ENCODE measurements at regions not wholly inside any gene's neighbourhood (a gene's known extent, or its start where the extent isn't known, plus 50 kb on each side); places are given as distances from the start of the nearest gene placed in this dataset.

DNA sequence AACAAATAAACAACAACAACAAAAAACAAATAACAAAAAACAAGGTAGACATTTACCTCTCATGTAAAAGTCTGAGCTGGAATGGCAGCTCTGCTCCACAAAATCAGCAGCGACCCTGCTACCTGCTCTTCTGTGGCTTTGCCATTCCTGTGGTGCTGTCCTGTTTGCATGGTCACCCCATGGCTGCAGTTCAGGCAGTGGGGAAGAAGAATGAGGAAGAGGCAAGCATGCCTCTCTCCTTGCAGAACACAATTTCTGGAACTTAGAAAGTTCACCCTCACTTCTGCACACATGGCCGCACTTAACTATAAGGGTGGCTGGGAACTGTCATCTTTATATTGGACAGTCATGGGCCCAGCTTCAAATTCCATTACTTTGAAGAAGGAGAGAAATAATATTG lies 84.8 kb upstream of the GNG12 start:
- DNase-seq (ENCODE audit: low spot score), result no peak
- H3K9me3 ChIP-seq (ENCODE audit: control insufficient read depth in 4 of 4, low read length in 3 of 4), result peaks cover 0 to 1% (median 0%) of the 10 kb centered on the region in 4 donors
- H3K9ac ChIP-seq (ENCODE audit: low read depth in 1 of 2, low read length in 2 of 2), result no peak overlapping the region
- no peak overlapping the region for H3K4me3 ChIP-seq (ENCODE audit: low read depth in 1 of 3, low read length in 3 of 3)
- no peaks in the 10 kb centered on the region for H3K4me1 ChIP-seq (ENCODE audit: control insufficient read depth in 4 of 4, insufficient read depth in 4 of 4, low read length in 3 of 4)
- H3K27ac ChIP-seq (ENCODE audit: low read depth in 1 of 2, low read length in 2 of 2), result no peak overlapping the region
- H3K36me3 ChIP-seq (ENCODE audit: control insufficient read depth in 4 of 4, insufficient read depth in 3 of 4, low read depth in 1 of 4, low read length in 3 of 4), result no peaks in the 10 kb centered on the region
- 96% methylated on average over 2 of the region's 2 CpGs for WGBS
- TF ChIP-seq EGR1 (IDR thresholded peaks at IDR 0.05; ENCODE audit: low read depth in 2 of 2) (no peak), GABPA (IDR thresholded peaks at IDR 0.05 in 1 of 2, conservative IDR thresholded peaks at IDR 0.05 in 1 of 2) (no peak), MAX (IDR thresholded peaks at IDR 0.05) (no peak), HNF4A (conservative IDR thresholded peaks at IDR 0.05) (no peak), JUND (IDR thresholded peaks at IDR 0.05) (no peak), ATF3 (IDR thresholded peaks at IDR 0.05) (no peak), YY1 (IDR thresholded peaks at IDR 0.05) (no peak), FOXA2 (IDR thresholded peaks at IDR 0.05) (no peak), RXRA (IDR thresholded peaks at IDR 0.05) (no peak)
- TF ChIP-seq, protein P1, sequence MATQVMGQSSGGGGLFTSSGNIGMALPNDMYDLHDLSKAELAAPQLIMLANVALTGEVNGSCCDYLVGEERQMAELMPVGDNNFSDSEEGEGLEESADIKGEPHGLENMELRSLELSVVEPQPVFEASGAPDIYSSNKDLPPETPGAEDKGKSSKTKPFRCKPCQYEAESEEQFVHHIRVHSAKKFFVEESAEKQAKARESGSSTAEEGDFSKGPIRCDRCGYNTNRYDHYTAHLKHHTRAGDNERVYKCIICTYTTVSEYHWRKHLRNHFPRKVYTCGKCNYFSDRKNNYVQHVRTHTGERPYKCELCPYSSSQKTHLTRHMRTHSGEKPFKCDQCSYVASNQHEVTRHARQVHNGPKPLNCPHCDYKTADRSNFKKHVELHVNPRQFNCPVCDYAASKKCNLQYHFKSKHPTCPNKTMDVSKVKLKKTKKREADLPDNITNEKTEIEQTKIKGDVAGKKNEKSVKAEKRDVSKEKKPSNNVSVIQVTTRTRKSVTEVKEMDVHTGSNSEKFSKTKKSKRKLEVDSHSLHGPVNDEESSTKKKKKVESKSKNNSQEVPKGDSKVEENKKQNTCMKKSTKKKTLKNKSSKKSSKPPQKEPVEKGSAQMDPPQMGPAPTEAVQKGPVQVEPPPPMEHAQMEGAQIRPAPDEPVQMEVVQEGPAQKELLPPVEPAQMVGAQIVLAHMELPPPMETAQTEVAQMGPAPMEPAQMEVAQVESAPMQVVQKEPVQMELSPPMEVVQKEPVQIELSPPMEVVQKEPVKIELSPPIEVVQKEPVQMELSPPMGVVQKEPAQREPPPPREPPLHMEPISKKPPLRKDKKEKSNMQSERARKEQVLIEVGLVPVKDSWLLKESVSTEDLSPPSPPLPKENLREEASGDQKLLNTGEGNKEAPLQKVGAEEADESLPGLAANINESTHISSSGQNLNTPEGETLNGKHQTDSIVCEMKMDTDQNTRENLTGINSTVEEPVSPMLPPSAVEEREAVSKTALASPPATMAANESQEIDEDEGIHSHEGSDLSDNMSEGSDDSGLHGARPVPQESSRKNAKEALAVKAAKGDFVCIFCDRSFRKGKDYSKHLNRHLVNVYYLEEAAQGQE (IDR thresholded peaks at IDR 0.05), result no peak
- H3K27me3 ChIP-seq (ENCODE audit: control insufficient read depth in 4 of 4, insufficient read depth in 4 of 4, low read length in 3 of 4), result no peaks in the 10 kb centered on the region

DNA sequence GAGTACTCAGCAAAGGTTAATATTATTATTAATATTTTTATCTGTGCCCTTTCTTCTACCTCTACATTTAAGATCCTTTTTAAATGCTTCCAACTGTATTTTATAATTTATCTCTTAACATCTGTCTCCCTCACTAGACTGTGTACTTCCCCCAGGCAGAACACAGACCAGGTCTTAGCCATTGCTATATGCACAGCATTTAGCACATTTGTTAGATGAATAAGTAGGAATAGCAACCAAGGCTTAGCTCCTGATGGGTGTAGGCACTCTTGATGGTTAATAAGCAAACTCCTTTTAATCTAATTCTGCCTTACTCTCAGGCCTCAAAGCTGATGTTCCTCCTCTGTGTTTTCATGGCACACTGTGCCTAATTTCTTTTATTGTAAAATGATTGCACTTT lies 83.7 kb upstream of the GNG12 start:
- Histone ChIP-seq H3K27ac (ENCODE audit: low read depth in 1 of 2, low read length in 2 of 2) (no peak overlapping the region), H3K4me1 (ENCODE audit: control insufficient read depth in 4 of 4, insufficient read depth in 4 of 4, low read length in 3 of 4) (no peaks in the 10 kb centered on the region), H3K9me3 (ENCODE audit: control insufficient read depth in 4 of 4, low read length in 3 of 4) (peaks cover 0 to 1% (median 0%) of the 10 kb centered on the region in 4 donors), H3K27me3 (ENCODE audit: control insufficient read depth in 4 of 4, insufficient read depth in 4 of 4, low read length in 3 of 4) (no peaks in the 10 kb centered on the region), H3K4me3 (ENCODE audit: low read depth in 1 of 3, low read length in 3 of 3) (no peak overlapping the region), H3K36me3 (ENCODE audit: control insufficient read depth in 4 of 4, insufficient read depth in 3 of 4, low read depth in 1 of 4, low read length in 3 of 4) (no peaks in the 10 kb centered on the region), H3K9ac (ENCODE audit: low read depth in 1 of 2, low read length in 2 of 2) (no peak overlapping the region)
- no peak for DNase-seq (ENCODE audit: low spot score)
- TF ChIP-seq ATF3 (IDR thresholded peaks at IDR 0.05) (no peak), JUND (IDR thresholded peaks at IDR 0.05) (no peak), MAX (IDR thresholded peaks at IDR 0.05) (no peak), YY1 (IDR thresholded peaks at IDR 0.05) (no peak), HNF4A (conservative IDR thresholded peaks at IDR 0.05) (no peak), NR2F2 (IDR thresholded peaks at IDR 0.05) (no peak), TAF1 (conservative IDR thresholded peaks at IDR 0.05) (no peak), RAD21 (IDR thresholded peaks at IDR 0.05) (no peak), CTCF (IDR thresholded peaks at IDR 0.05; ENCODE audit: low read depth, low read length, missing input control) (no peak), GABPA (IDR thresholded peaks at IDR 0.05 in 1 of 2, conservative IDR thresholded peaks at IDR 0.05 in 1 of 2) (no peak), FOXA1 (IDR thresholded peaks at IDR 0.05) (no peak), FOXA2 (IDR thresholded peaks at IDR 0.05) (no peak), ZBTB33 (IDR thresholded peaks at IDR 0.05) (no peak), HNF4G (IDR thresholded peaks at IDR 0.05) (no peak)
- TF ChIP-seq, protein P1 (IDR thresholded peaks at IDR 0.05), result no peak

All from liver (tissue), 8 donors.